ENCODE measurements at regions not wholly inside any gene's neighbourhood (a gene's known extent, or its start where the extent isn't known, plus 50 kb on each side); places are given as distances from the start of the nearest gene placed in this dataset.
A peak's percentile ranks its signal among the peaks of the same experiment; 100 is the strongest.

DNA sequence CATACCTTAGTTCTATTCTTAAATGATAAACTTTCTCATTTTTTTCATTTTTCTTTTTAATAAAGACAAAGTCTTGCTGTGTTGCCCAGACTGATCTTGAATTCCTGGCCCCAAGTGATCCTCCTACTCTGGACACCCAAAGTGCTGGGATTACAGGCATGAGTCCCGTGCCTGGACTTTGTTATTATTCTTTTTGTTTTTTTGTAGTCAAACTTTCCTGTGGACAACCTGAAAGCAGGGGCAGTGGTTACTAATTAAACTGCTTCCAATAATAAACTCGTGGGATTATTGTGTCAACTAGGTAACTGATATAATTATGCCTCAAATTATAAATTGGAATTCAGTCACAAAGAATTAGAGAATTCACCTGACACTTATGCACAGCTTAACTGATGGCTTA, 107.8 kb upstream of the RAPGEF2 start:
- H3K4me3 ChIP-seq (ENCODE audit: low read depth, low read length): no peak overlapping the region
- ChIA-PET CTCF (no interaction called here), POLR2A (no interaction called here)
- TF ChIP-seq, protein P1, sequence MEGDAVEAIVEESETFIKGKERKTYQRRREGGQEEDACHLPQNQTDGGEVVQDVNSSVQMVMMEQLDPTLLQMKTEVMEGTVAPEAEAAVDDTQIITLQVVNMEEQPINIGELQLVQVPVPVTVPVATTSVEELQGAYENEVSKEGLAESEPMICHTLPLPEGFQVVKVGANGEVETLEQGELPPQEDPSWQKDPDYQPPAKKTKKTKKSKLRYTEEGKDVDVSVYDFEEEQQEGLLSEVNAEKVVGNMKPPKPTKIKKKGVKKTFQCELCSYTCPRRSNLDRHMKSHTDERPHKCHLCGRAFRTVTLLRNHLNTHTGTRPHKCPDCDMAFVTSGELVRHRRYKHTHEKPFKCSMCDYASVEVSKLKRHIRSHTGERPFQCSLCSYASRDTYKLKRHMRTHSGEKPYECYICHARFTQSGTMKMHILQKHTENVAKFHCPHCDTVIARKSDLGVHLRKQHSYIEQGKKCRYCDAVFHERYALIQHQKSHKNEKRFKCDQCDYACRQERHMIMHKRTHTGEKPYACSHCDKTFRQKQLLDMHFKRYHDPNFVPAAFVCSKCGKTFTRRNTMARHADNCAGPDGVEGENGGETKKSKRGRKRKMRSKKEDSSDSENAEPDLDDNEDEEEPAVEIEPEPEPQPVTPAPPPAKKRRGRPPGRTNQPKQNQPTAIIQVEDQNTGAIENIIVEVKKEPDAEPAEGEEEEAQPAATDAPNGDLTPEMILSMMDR (IDR thresholded peaks at IDR 0.05; ENCODE audit: insufficient read depth, low read length, missing control alignments): no peak
- DNase-seq (ENCODE audit: low read depth, low spot score): no peak

- CTCF ChIA-PET: no interaction called here
- TF ChIP-seq, protein P1 (IDR thresholded peaks at IDR 0.05; ENCODE audit: insufficient read depth, low read length, missing control alignments): no peak
- POLR2A ChIA-PET: no interaction called here
- DNase-seq (ENCODE audit: low read depth, low spot score): no peak
- H3K4me3 ChIP-seq (ENCODE audit: low read depth, low read length): no peak overlapping the region
These were observed 106.9 kb upstream of the RAPGEF2 start for GRCh38 chr4:158995965-158996364.

- no peak overlapping the region for H3K4me3 ChIP-seq (ENCODE audit: low read depth, low read length)
- DNase-seq (ENCODE audit: low read depth, low spot score): peak; percentile 80
- ChIA-PET CTCF (interaction anchor here (1.2 kb wide), 1 partner anchor 14 kb away, joined by 6 read pairs; no protein-coding TSS in a partner anchor), POLR2A (interaction anchor here (0.8 kb wide), 1 partner anchor 123 kb away, joined by 4 read pairs; no protein-coding TSS in a partner anchor)
- TF ChIP-seq, protein P1 (IDR thresholded peaks at IDR 0.05; ENCODE audit: insufficient read depth, low read length, missing control alignments): no peak
These were observed 106.2 kb upstream of the RAPGEF2 start for GRCh38 chr4:158996669-158997074.

DNA sequence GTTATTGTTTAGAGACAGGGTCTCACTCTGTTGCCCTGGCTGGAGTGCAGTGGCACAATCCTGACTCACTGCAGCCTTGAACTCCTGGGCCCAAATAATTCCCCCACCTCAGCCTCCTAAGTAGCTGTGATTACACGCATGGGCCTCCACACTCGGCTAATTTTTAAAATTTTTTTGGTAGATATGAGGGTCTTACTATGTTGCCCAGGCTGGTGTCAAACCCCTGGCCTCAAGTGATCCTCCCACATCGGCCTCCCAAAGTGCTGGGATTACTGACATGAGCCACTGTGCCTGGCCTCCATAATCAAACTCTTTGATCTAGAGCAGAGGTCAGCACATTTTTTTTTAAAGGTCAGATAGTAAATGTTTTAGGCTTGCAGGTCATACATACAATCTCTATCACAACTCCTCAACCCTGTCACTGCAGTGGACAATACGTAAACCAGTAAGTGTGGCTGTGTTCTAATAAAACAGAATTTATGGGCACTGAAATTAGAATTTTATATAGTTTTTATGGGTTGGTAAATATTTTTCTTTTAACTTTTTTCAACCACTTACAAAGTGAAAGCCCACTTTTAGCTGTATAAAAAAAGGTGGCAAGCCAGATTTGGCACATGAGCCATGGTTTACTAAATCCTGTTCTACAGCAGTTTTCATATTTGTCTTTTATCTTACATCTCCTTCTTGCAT, 105.1 kb upstream of the RAPGEF2 start:
- POLR2A ChIA-PET: no interaction called here
- no peak for DNase-seq (ENCODE audit: low read depth, low spot score)
- TF ChIP-seq, protein P1 (IDR thresholded peaks at IDR 0.05; ENCODE audit: insufficient read depth, low read length, missing control alignments): no peak
- CTCF ChIA-PET: interaction anchor here (1.2 to 1.7 kb wide), 4 partner anchors 8 to 141 kb away, joined by 3 to 6 read pairs (median 4); no protein-coding TSS in a partner anchor
- H3K4me3 ChIP-seq (ENCODE audit: low read depth, low read length): no peak overlapping the region

GRCh38 chr4:158998624-158999023, 104.3 kb upstream of the RAPGEF2 start:
- POLR2A ChIA-PET: no interaction called here
- TF ChIP-seq, protein P1 (IDR thresholded peaks at IDR 0.05; ENCODE audit: insufficient read depth, low read length, missing control alignments): no peak
- no peak for DNase-seq (ENCODE audit: low read depth, low spot score)
- no peak overlapping the region for H3K4me3 ChIP-seq (ENCODE audit: low read depth, low read length)
- CTCF ChIA-PET: interaction anchor here (1.3 to 1.7 kb wide), 3 partner anchors 9 to 142 kb away, joined by 3 to 4 read pairs (median 3); no protein-coding TSS in a partner anchor

GRCh38 chr4:158999166-158999682, 103.7 kb upstream of the RAPGEF2 start:
- CTCF ChIA-PET: interaction anchor here (1.5 to 1.7 kb wide), 2 partner anchors 9 to 142 kb away, joined by 3 to 4 read pairs; no protein-coding TSS in a partner anchor
- DNase-seq (ENCODE audit: low read depth, low spot score): no peak
- H3K4me3 ChIP-seq (ENCODE audit: low read depth, low read length): no peak overlapping the region
- POLR2A ChIA-PET: no interaction called here
- TF ChIP-seq, protein P1 (IDR thresholded peaks at IDR 0.05; ENCODE audit: insufficient read depth, low read length, missing control alignments): no peak
